ENCODE measurements at regions not wholly inside any gene's neighbourhood (a gene's known extent, or its start where the extent isn't known, plus 50 kb on each side); places are given as distances from the start of the nearest gene placed in this dataset.

DNA sequence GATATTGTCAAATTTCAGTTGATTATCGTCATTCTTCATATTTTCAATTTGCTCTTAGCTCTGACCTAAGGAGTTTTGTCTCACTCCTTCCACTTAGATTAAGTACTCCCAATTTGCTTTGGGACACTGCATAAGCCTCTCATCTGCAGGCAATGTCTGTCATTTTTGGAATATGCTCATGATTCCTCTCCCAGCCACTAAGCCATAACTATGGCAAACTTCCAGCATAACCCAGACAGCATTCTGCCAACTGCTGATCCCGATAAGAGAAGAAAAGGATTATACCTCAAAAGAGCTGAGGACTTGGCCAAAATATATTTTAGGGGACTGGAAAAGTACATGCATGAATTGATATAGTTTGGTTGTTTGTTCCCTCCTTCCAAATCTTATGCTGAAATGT, 444.4 kb downstream of the GABRG1 start:
- TF ChIP-seq, protein P1, sequence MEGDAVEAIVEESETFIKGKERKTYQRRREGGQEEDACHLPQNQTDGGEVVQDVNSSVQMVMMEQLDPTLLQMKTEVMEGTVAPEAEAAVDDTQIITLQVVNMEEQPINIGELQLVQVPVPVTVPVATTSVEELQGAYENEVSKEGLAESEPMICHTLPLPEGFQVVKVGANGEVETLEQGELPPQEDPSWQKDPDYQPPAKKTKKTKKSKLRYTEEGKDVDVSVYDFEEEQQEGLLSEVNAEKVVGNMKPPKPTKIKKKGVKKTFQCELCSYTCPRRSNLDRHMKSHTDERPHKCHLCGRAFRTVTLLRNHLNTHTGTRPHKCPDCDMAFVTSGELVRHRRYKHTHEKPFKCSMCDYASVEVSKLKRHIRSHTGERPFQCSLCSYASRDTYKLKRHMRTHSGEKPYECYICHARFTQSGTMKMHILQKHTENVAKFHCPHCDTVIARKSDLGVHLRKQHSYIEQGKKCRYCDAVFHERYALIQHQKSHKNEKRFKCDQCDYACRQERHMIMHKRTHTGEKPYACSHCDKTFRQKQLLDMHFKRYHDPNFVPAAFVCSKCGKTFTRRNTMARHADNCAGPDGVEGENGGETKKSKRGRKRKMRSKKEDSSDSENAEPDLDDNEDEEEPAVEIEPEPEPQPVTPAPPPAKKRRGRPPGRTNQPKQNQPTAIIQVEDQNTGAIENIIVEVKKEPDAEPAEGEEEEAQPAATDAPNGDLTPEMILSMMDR (IDR thresholded peaks at IDR 0.05; ENCODE audit: extremely low read depth in 1 of 2, insufficient read depth in 1 of 2, low read depth in 1 of 2, low read length in 2 of 2): no peak
- TF ChIP-seq POLR2AphosphoS5 (IDR thresholded peaks at IDR 0.05; ENCODE audit: insufficient read depth, low read depth, low read length) (no peak), POLR2A (IDR thresholded peaks at IDR 0.05; ENCODE audit: low read depth, low read length) (no peak)

Measured in endothelial cell of umbilical vein (primary cell).